HCT116 (cell line): ENCODE measurements at regions not wholly inside any gene's neighbourhood (a gene's known extent, or its start where the extent isn't known, plus 50 kb on each side); places are given as distances from the start of the nearest gene placed in this dataset.

ENCODE experiments used
- CTCF ChIP-seq, 3 experiments: fragments of 200-600 bp in 1 of 3; sonication (generic) in 1 of 3; IDR thresholded peaks in 2 of 3; conservative IDR thresholded peaks in 1 of 3; 2 replicates each; pipeline ENCODE4 v1.5.1; 2012 to 2017; ENCODE audit warnings: low read depth in 2 of 3, low read length in 2 of 3, antibody characterized with exemption in 1 of 3, borderline replicate concordance in 1 of 3, control low read depth in 1 of 3, mild to moderate bottlenecking in 1 of 3, mixed read lengths in 1 of 3, mixed run types in 1 of 3, moderate library complexity in 1 of 3; ENCODE audit not compliant: insufficient read depth in 1 of 3
- EZH2 ChIP-seq: fragments of 200-600 bp; sonication (generic); IDR thresholded peaks from 2 replicates; pipeline ENCODE4 v1.6.1; 2017; ENCODE audit warnings: antibody characterized with exemption, mixed run types
- POLR2AphosphoS5 ChIP-seq: IDR thresholded peaks from 2 replicates; pipeline ENCODE4 v1.6.1; 2011; ENCODE audit warnings: mild to moderate bottlenecking, low read depth, low read length, moderate library complexity
- RAD21 ChIP-seq: IDR thresholded peaks from 2 replicates; pipeline ENCODE4 v1.6.1; 2012; ENCODE audit warnings: low read depth, mild to moderate bottlenecking
- SIN3A ChIP-seq: IDR thresholded peaks from 2 replicates; pipeline ENCODE4 v1.6.1; 2012; ENCODE audit warnings: low read depth

DNA sequence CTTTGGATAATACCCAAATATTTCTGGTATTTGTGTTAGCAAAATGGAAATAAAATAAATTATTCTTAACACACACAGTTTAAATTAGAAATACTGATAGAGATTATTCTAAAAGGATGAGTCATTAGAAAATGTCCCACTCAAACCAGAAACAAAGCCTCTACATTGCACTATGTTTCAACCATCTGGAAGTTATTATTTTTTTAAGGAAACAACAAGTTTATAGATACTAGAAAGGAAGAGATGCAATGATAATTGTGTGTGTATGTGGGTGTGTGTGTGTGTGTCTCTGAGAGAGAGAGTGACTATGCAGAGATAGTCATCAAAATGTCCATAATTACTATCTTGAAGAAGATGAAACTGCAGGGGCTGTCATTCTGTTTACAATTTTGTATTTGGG, 1340.5 kb downstream of the ROBO1 start:
- TF ChIP-seq RAD21 (no peak), CTCF (IDR thresholded peaks at IDR 0.05 in 2 of 3, conservative IDR thresholded peaks at IDR 0.05 in 1 of 3; ENCODE audit: borderline replicate concordance in 1 of 3, insufficient read depth in 1 of 3, low read depth in 2 of 3, low read length in 2 of 3) (no peak), EZH2 (no peak), SIN3A (no peak), POLR2AphosphoS5 (no peak)
